Esophagus muscularis mucosa (tissue), 4 donors: ENCODE measurements at regions not wholly inside any gene's neighbourhood (a gene's known extent, or its start where the extent isn't known, plus 50 kb on each side); places are given as distances from the start of the nearest gene placed in this dataset.

ENCODE experiments used
- CTCF ChIP-seq, 3 experiments: fragments of 200-600 bp in 2 of 3; fragments of 450-650 bp in 1 of 3; sonication (generic) in 2 of 3; IDR thresholded peaks; one replicate each; pipeline ENCODE4 v1.5.1; 2017 to 2019; ENCODE audit warnings: antibody characterized with exemption in 3 of 3, mild to moderate bottlenecking in 2 of 3, moderate library complexity in 1 of 3
- EP300 ChIP-seq: sonication (generic); formaldehyde crosslinking; IDR thresholded peaks from one replicate; pipeline ENCODE4 v1.6.1; 2017; ENCODE audit warnings: antibody characterized with exemption
- POLR2A ChIP-seq: fragments of 450-650 bp; IDR thresholded peaks from one replicate; pipeline ENCODE4 v1.6.1; 2017; ENCODE audit warnings: antibody characterized with exemption, moderate library complexity, mild to moderate bottlenecking, low read depth
- POLR2AphosphoS5 ChIP-seq, 2 donors: sonication (generic); formaldehyde crosslinking; IDR thresholded peaks; one replicate each; pipeline ENCODE4 v1.6.1; 2017; ENCODE audit warnings: antibody characterized with exemption in 2 of 2

DNA sequence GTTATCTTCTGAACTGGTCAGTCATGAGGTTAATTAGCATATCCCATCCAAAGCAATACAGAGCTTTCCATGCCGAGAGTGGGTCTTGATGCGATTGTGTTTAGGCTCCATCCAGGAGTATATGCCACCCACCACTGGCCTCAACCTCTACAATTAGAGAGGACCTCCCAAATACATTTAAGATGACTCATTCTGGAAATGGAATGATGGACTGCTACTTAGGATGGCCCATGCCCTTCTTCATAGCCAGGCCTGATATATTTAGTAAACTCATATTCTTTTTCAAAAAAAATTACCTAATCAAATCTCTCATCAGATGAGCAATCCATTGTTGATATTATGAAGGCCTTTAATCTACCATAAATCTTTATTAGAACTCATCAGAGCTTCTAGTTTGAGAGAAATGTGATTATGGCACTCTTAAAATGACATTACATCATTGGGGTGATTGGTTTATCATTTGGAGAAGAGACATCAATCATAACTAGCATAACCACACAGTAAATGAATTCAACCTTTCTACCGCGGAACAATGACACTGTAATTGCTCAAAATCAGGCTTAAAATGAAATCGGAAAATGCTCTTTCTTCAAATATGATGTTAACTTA lies 414.2 kb upstream of the WWC1 start:
- TF ChIP-seq CTCF (IDR thresholded peaks at IDR 0.05) (no peak), POLR2AphosphoS5 (IDR thresholded peaks at IDR 0.05) (no peak), EP300 (no peak), POLR2A (no peak)
